Activated naive CD8-positive, alpha-beta T cell treated with anti-CD3 and anti-CD28 coated beads, Interleukin-2, amount 10 ng/mL, durations not matched to agents 7 days and 5 days (primary cell): ENCODE measurements at regions not wholly inside any gene's neighbourhood (a gene's known extent, or its start where the extent isn't known, plus 50 kb on each side); places are given as distances from the start of the nearest gene placed in this dataset.

ENCODE experiments used
- ATAC-seq: fragments of 150-1000 bp; cut with Tn5 transposase; one replicate; pipeline ENCODE4 v1.10.0; 2021; ENCODE audit warnings: low read depth, moderate library complexity
- POLR2A ChIA-PET: fragments of 350-600 bp; sonication (Branson Sonifier 250); formaldehyde crosslinking; loops from one replicate; lab custom pipeline; 2021; ENCODE audit warnings: antibody characterized with exemption; lab: Charles Lee
- DNase-seq: peaks from one replicate; pipeline ENCODE4 v3.0.0; 2021
- H3K27ac Mint-ChIP-seq: one replicate; pipeline ENCODE4 v1.8.0; 2022; ENCODE audit warnings: mild to moderate bottlenecking, mixed read lengths
- H3K27me3 Mint-ChIP-seq: one replicate; pipeline ENCODE4 v1.8.0; 2022; ENCODE audit warnings: mild to moderate bottlenecking, moderate library complexity, mixed read lengths
- H3K36me3 Mint-ChIP-seq: one replicate; pipeline ENCODE4 v1.8.0; 2021; ENCODE audit warnings: mild to moderate bottlenecking, mixed read lengths
- H3K4me1 Mint-ChIP-seq: one replicate; pipeline ENCODE4 v1.8.0; 2021; ENCODE audit warnings: mixed read lengths
- H3K4me3 Mint-ChIP-seq: one replicate; pipeline ENCODE4 v1.8.0; 2022; ENCODE audit warnings: mild to moderate bottlenecking, moderate library complexity, mixed read lengths
- H3K9me3 Mint-ChIP-seq: one replicate; pipeline ENCODE4 v1.8.0; 2021; ENCODE audit warnings: mixed read lengths

DNA sequence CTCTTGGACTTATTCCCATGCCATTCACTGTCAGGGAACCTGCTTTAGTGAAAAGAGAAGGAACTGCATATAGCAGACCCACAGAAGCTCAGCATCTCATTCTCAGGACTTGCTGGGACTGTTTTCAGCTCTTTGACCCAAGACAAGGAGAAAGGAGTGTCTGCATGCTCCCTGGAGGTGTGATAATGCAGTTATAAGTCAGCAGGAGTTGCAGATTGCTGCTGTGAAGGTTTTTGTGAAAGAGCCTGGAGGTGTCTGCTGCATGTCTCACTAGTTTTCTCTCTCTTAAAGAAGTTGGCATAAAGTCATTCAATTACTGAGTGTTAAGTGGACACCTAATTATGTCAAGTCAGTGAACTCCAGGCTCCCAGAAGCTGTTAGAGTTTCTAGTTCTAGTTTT is 343.4 kb downstream of the BRINP2 start:
- peaks cover 2% of the 10 kb centered on the region for H3K9me3 Mint-ChIP-seq
- no peak overlapping the region for H3K27ac Mint-ChIP-seq
- no peaks in the 10 kb centered on the region for H3K4me1 Mint-ChIP-seq
- no peaks in the 10 kb centered on the region for H3K36me3 Mint-ChIP-seq
- no peak for DNase-seq
- POLR2A ChIA-PET = no interaction called here
- no peak for ATAC-seq
- no peak overlapping the region for H3K4me3 Mint-ChIP-seq
- no peaks in the 10 kb centered on the region for H3K27me3 Mint-ChIP-seq

DNA sequence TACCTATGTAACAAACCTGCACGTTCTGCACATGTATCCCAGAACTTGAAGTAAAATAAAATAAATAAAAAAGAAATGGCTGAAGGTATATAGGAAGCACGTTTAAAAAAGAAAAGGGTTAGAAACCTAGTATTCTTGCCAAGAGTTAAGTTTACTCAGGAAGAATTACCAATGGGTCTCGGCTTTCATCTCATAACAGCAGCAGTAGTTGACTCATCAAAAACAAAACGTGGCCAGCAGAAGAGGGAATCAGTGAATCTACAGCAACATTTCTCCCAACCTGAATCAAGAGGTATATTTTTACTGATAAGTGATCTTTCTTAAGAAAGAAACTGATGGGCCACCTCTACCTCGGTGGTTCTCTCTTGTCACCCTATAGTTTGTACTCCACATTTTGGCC is 340.3 kb downstream of the BRINP2 start:
- H3K4me1 Mint-ChIP-seq = no peaks in the 10 kb centered on the region
- H3K36me3 Mint-ChIP-seq = no peaks in the 10 kb centered on the region
- peaks cover 2% of the 10 kb centered on the region for H3K9me3 Mint-ChIP-seq
- POLR2A ChIA-PET = no interaction called here
- no peak for DNase-seq
- H3K27me3 Mint-ChIP-seq = no peaks in the 10 kb centered on the region
- no peak overlapping the region for H3K27ac Mint-ChIP-seq
- no peak overlapping the region for H3K4me3 Mint-ChIP-seq
- ATAC-seq = no peak

- Mint-ChIP-seq H3K4me1 (no peaks in the 10 kb centered on the region), H3K27ac (no peak overlapping the region), H3K4me3 (no peak overlapping the region), H3K36me3 (no peaks in the 10 kb centered on the region), H3K27me3 (no peaks in the 10 kb centered on the region), H3K9me3 (peaks cover 1% of the 10 kb centered on the region)
- no peak for ATAC-seq
- DNase-seq = no peak
- POLR2A ChIA-PET = no interaction called here
These were observed 335.3 kb downstream of the BRINP2 start for GRCh38 chr1:177505905-177506590.

- Mint-ChIP-seq H3K27me3 (no peaks in the 10 kb centered on the region), H3K36me3 (no peaks in the 10 kb centered on the region), H3K27ac (no peak overlapping the region), H3K9me3 (peaks cover 3% of the 10 kb centered on the region), H3K4me3 (no peak overlapping the region), H3K4me1 (no peaks in the 10 kb centered on the region)
- DNase-seq (no peak), ATAC-seq (no peak)
- POLR2A ChIA-PET = no interaction called here
These were observed 325.1 kb downstream of the BRINP2 start for GRCh38 chr1:177495878-177496277.

GRCh38 chr1:177490786-177491185 is 320.0 kb downstream of the BRINP2 start:
- H3K4me3 Mint-ChIP-seq = no peak overlapping the region
- DNase-seq = no peak
- H3K36me3 Mint-ChIP-seq = no peaks in the 10 kb centered on the region
- H3K27me3 Mint-ChIP-seq = no peaks in the 10 kb centered on the region
- POLR2A ChIA-PET = no interaction called here
- H3K4me1 Mint-ChIP-seq = no peaks in the 10 kb centered on the region
- no peak overlapping the region for H3K27ac Mint-ChIP-seq
- peaks cover 1% of the 10 kb centered on the region for H3K9me3 Mint-ChIP-seq
- ATAC-seq = no peak

GRCh38 chr1:177490036-177490639 is 319.4 kb downstream of the BRINP2 start:
- Mint-ChIP-seq H3K36me3 (no peaks in the 10 kb centered on the region), H3K27ac (no peak overlapping the region), H3K4me1 (no peaks in the 10 kb centered on the region), H3K27me3 (no peaks in the 10 kb centered on the region), H3K4me3 (no peak overlapping the region), H3K9me3 (peaks cover 1% of the 10 kb centered on the region)
- no peak for ATAC-seq
- POLR2A ChIA-PET = no interaction called here
- DNase-seq = no peak

DNA sequence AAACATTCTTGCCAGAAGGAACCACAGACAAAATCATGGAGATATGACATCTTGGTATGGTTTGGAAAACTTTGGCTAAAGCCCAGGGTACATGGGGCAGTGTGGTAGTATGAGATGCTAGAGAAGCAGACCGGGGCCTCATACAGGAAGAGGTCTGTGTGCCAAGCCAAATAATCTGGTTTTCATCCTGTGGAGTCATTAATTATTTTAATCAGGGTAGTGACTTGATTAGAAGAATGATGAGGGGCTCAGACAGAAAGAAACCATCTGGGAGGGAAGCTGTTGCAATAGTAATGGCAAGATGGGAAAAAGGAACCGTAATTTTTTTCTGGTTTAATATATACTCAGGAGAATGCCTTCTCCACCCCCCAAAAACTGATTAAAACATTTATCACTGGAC is 318.0 kb downstream of the BRINP2 start:
- Mint-ChIP-seq H3K27ac (no peak overlapping the region), H3K4me1 (no peaks in the 10 kb centered on the region), H3K27me3 (no peaks in the 10 kb centered on the region), H3K4me3 (no peak overlapping the region), H3K36me3 (no peaks in the 10 kb centered on the region), H3K9me3 (peaks cover 3% of the 10 kb centered on the region)
- POLR2A ChIA-PET = no interaction called here
- ATAC-seq (no peak), DNase-seq (no peak)

GRCh38 chr1:177487481-177487880 is 316.7 kb downstream of the BRINP2 start:
- no peak for DNase-seq
- H3K27ac Mint-ChIP-seq = no peak overlapping the region
- POLR2A ChIA-PET = no interaction called here
- H3K27me3 Mint-ChIP-seq = no peaks in the 10 kb centered on the region
- H3K4me1 Mint-ChIP-seq = no peaks in the 10 kb centered on the region
- H3K9me3 Mint-ChIP-seq = peaks cover 6% of the 10 kb centered on the region
- no peak for ATAC-seq
- no peak overlapping the region for H3K4me3 Mint-ChIP-seq
- H3K36me3 Mint-ChIP-seq = no peaks in the 10 kb centered on the region

GRCh38 chr1:177480741-177481305 is 310.1 kb downstream of the BRINP2 start:
- POLR2A ChIA-PET = no interaction called here

DNA sequence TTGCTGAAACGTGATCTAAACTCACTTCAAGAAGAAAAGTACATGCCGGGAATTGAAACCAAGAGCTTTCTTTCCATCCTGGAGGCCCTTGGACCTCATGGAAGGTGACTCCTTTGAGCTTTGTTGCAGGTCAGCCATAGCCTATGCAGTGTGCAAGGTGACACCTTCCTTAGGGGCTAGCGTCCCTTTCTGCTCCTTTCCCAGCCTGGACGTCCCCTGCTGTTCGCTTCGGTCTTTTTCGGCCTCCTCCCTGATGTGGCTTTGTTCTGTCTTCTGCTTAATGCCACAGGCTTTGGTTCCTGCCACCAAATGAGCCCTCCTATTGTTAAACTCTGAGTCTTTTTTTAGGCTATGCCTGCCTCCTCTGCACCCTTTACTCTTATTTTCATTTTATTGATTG is 308.8 kb downstream of the BRINP2 start:
- H3K9me3 Mint-ChIP-seq = peaks cover 4% of the 10 kb centered on the region
- no peak overlapping the region for H3K4me3 Mint-ChIP-seq
- ATAC-seq (no peak), DNase-seq (no peak)
- H3K36me3 Mint-ChIP-seq = no peaks in the 10 kb centered on the region
- no peak overlapping the region for H3K27ac Mint-ChIP-seq
- no peaks in the 10 kb centered on the region for H3K27me3 Mint-ChIP-seq
- POLR2A ChIA-PET = no interaction called here
- no peaks in the 10 kb centered on the region for H3K4me1 Mint-ChIP-seq

More at GRCh38 chr1:177480741-177481305, 310.1 kb downstream of the BRINP2 start:
- Mint-ChIP-seq H3K27ac (no peak overlapping the region), H3K36me3 (no peaks in the 10 kb centered on the region), H3K4me3 (no peak overlapping the region), H3K4me1 (no peaks in the 10 kb centered on the region), H3K9me3 (peaks cover 4% of the 10 kb centered on the region), H3K27me3 (no peaks in the 10 kb centered on the region)
- ATAC-seq = no peak
- DNase-seq = no peak

GRCh38 chr1:177476676-177477075 is 305.9 kb downstream of the BRINP2 start:
- H3K9me3 Mint-ChIP-seq = no peaks in the 10 kb centered on the region
- H3K36me3 Mint-ChIP-seq = no peaks in the 10 kb centered on the region
- ATAC-seq = no peak
- H3K4me1 Mint-ChIP-seq = no peaks in the 10 kb centered on the region
- H3K27ac Mint-ChIP-seq = no peak overlapping the region
- no peak overlapping the region for H3K4me3 Mint-ChIP-seq
- no peak for DNase-seq
- H3K27me3 Mint-ChIP-seq = no peaks in the 10 kb centered on the region
- POLR2A ChIA-PET = no interaction called here

- Mint-ChIP-seq H3K27me3 (no peaks in the 10 kb centered on the region), H3K4me3 (no peak overlapping the region), H3K36me3 (no peaks in the 10 kb centered on the region), H3K9me3 (no peaks in the 10 kb centered on the region), H3K4me1 (no peaks in the 10 kb centered on the region), H3K27ac (no peak overlapping the region)
- ATAC-seq (no peak), DNase-seq (no peak)
- POLR2A ChIA-PET = no interaction called here
These were observed 301.8 kb downstream of the BRINP2 start for GRCh38 chr1:177472567-177472966.

GRCh38 chr1:177471244-177471643 is 300.5 kb downstream of the BRINP2 start:
- no peak overlapping the region for H3K4me3 Mint-ChIP-seq
- no peaks in the 10 kb centered on the region for H3K27me3 Mint-ChIP-seq
- H3K4me1 Mint-ChIP-seq = no peaks in the 10 kb centered on the region
- POLR2A ChIA-PET = no interaction called here
- DNase-seq (no peak), ATAC-seq (no peak)
- no peak overlapping the region for H3K27ac Mint-ChIP-seq
- no peaks in the 10 kb centered on the region for H3K36me3 Mint-ChIP-seq
- no peaks in the 10 kb centered on the region for H3K9me3 Mint-ChIP-seq

DNA sequence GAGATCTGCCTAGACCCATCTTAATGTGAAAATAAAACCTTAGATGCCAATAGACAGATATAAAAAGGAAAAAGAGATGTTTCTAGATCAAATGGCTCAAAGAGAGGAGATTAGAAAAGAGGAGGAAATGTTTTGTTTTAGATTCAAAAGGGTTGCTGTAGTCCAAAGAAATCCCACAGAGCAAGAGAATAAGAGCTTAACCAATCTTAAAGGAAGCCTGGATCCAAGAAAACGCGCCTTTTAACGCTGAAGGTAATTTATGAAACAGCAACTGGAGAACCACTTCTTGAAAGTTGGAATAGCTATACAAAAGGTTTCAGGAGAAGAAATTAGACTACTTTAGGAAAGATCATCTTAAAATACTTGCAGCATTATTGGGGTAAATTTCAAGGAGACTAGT is 298.8 kb downstream of the BRINP2 start:
- H3K36me3 Mint-ChIP-seq = no peaks in the 10 kb centered on the region

More for the DNA sequence above, 298.8 kb downstream of the BRINP2 start:
- no peak for ATAC-seq
- no peak overlapping the region for H3K27ac Mint-ChIP-seq
- POLR2A ChIA-PET = no interaction called here
- H3K4me3 Mint-ChIP-seq = no peak overlapping the region
- no peaks in the 10 kb centered on the region for H3K4me1 Mint-ChIP-seq
- no peaks in the 10 kb centered on the region for H3K9me3 Mint-ChIP-seq
- DNase-seq = no peak
- no peaks in the 10 kb centered on the region for H3K27me3 Mint-ChIP-seq
